Stimulated activated CD8-positive, alpha-beta memory T cell treated with anti-CD3 and anti-CD28 coated beads, Interleukin-15, amount 100 ng/mL, for 4 hours (primary cell): ENCODE measurements at regions not wholly inside any gene's neighbourhood (a gene's known extent, or its start where the extent isn't known, plus 50 kb on each side); places are given as distances from the start of the nearest gene placed in this dataset.

Experiments used
- DNase-seq, 2 donors: peaks; one replicate each; pipeline ENCODE4 v3.0.0-alpha.2; 2020; ENCODE audit warnings: low read depth in 2 of 2

DNA sequence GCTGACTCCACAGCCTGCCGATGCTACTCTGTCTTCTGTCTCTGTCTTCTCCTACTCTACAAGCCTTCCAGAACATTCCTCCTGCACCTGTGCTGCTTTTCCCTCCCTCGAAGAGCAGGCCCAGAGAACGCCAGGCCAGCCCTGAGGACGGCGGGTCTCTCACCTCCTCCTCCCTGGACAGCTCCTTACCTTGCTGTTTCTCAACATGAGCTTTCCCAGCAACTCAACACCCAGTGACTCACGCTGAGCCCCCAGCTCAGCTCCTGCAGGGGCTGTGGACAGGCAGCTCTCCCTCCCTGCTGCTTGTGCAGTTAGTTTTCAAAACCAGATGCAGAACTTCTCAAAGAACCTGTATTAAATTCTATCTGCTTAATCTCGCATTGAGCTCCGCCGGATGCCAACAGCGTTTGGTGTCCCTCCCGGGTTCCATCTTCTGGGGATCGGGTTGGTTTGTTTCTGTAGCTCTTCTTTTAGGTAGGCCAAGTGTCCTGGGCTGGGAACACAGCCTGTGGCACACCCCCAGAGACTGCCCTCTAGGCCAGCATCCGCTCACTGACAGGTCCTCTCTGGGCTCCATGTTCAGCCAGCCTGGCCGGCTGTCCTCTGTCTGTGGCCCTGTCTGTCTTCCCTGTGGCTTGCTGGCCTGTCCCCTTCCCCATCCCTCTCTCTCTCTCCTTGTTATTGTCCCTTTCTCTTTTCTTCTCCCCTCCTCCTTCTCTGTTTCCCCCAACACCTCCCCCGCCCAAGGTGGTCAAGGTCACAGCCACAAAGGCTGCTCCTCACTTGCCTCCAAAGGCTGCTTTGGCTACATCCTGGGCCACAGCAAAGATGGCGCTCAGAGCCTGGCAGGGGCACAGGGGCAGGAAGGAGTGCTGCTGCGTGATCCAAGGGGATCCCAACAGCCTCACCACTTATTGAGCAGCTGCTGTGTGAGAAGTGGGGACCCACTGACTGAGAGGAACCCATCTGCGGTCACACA lies 391.0 kb downstream of the MATN1 start:
- DNase-seq: no peak

DNA sequence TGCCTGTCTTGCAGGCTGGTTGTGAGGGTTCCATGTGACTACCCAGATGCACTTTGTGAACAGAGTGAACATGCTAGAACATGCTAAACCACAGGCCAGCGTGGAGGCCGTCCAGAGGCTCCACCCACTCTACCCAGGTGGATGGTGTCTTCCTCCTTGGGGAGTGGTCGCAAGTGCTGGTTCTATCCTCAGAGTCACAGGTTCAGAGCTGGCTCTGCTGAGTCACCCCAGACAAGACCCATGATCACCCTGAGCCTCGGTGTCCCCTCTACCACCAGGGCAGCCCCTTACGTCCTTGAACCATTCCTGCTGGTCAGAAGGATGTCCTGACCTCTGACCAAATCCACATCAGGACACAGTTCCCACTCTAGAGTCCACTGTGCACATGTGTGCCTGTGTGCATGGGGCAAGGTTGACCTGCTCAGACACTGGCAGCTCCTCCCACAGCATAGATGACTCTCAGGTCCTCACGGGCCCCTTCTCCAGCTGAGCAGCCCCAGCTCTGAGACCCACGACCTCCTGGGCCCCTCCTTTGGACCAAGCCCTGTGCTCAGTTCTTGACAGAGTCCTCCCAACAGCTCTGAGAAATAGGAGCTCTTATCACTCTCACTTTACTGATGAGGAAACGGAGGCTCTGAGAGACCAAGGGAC lies 391.8 kb downstream of the MATN1 start:
- DNase-seq: no peak

DNA sequence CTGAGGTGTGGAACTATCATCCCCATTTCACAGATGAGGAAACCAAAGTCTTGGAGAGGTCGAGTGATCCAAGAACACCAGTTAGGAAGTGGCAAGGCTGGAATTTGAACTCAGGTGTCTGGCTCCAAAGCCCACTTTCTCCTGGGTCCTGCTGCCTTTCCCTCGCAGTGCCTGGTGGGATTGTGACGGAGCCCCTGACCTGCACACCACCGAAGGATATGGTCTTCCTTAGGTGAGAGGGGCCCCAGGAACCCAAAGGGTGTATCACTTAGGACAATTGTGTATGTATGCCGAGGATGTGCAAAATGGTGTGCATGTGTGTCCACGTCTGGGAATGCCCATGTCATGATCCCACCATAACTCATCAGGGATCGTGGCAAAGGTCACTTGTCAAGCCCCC lies 392.7 kb downstream of the MATN1 start:
- no peak for DNase-seq

DNA sequence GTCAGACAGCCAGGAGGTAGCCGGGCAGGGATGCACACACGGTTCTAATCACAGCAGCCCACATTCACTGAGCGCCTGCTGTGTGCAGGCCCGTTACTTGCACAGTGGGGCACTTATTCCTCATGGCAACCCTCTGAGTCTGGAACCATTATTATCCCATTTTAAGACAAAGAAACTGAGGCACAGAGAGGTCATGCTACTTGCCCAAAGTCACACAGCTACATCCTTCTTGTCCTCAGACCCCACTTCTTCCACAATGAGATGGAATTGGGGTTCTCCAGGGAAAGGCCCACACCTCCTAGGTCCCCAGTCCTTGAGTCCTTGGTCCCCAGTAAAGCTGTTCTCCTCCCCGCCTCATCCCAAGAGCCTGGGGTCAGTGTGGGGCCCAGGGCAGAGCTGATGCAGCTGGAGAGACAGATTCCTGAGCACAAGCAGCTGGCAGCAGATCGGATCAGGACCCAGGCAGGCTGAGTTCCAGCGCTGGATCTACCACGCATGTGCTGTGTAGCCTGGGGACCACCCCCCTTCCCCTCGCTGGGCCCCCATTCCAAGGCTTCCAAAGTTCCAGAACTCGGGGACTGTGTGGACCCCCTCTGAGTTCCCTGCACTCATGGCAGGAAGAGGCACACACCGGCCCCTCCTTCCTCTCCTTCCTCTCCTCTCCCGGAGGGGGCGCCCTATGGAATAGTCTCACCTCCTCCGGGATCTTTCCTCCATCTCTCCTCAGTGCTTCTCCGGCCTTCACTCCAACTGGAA lies 393.4 kb downstream of the MATN1 start:
- DNase-seq: no peak

DNA sequence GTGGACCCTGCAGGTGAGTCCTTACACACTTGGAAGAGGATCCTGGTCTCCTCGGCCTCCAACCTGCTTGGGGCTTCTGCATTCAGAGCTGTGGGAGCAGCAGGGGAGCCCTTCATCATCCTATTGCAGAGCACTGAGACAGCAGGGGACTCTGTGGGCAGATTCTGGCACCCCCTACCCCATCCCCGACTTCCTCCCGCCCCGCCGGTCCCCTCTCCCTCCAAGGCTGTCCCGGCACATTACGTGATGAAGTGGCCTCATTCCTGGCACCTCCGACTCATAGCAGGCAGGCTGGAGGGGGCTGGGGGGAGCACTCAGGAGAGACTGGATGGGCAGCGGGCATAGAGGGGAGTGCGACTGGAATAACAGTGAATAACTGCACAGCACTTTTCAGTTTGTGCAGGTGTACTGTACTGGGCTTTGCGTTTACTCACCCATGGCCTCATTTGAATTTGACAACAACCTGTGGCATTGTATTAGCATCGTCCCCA lies 394.1 kb downstream of the MATN1 start:
- DNase-seq: no peak

DNA sequence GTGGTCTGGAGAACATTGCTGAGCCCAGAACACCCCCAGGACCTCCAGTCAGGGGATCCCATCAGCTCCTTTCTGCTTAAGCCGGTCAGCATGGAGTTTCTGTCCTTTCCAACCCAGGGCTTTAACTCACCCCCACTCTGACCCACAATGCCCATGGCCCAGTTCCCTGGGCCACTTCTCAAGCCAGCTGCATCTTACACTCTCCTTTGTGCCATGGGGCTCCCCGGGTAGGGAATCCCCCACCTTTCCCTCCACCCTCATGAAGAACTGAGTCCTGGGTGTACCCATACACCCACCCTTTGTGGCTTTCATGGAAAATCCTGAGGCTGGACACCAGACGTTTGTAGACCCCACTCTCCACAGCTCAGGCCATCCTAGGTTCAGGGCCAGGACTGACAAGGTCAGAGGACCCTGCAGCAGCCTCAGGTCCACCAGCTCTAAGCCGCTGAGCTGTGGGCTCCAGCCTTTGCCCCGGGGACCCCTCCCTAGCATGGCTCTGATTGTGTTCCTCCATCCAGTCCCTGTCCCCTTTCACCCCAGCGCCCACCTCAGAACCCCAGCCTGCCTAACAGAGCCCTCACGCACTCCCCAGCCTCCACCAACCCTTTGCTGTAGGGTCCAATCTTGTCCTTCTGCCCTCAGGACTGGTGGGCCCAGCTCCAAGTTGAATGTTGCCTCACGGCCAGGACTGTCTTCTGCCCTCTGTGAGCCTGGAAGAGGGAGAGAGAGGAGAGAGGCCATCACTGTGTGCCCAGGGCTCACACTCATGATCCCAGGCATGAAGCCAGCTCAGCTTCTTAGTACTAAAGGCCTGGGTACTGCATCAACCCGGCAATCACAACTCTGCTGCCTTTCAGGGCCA lies 394.8 kb downstream of the MATN1 start:
- no peak for DNase-seq

DNA sequence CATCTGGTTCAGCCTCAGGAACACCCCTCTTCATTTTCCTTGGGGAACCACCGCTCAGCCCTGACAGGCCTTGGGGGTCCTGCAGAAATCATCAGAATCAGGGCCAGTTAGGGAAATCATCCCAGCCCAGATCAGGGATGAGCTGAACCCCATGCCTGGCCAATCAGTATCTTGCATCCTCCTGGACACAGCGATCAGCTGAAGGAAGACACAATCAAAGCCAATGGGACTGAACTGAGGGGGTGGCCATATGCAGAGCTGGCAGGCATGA lies 395.4 kb downstream of the MATN1 start:
- no peak for DNase-seq

DNA sequence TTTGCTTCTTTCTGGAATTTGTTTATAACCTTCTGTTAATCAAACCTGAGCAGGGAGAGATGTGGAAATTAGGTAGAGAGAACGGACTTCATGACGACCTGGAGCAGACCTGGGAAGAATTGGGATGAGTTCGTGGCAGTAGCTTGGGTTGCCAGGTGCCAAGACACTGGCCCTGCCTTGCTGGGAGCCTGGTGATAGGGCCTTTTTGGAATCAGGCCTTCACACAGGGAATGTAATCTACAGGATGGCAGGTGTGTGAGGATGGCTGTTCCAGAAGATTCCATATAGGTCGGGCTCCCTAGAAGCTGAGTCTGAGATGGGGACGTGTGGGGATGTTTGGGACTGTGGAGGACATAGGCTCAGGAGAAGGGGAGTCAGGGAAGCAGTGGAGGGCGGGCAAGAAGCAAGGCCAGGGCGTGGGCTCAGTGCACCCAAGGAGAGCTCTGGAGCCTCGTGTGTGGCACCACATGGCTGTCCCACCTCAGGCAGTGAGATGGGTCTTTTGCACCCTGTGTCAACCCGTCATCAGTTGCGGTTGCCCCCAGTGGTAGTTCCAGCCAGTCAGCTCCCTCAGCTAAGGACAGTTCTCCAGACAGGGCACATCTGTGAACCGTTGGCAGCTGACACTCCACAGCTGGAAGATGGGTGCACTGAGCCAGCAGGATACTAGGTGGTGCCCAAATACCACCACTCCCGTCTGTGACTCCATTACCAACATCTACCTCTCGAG lies 395.9 kb downstream of the MATN1 start:
- DNase-seq: no peak

DNA sequence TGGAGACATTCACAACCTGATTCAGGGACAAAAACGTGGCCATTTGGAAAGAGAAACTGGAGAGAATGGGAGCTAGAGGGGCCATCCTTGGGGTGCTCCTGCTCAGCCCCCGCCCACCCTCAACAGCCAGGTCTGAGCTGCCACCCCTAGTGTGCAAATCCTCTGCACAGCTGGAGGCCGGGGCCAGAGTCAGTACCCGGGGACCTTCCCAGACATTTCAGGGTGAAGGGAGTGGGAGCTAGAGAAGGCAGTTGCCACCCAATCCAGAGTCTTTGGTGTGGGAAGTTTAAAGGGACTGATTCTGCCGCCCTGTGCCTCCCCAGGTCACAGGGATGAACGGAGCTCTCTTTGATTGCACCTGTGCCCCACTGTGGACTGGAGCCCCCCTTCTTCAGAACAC lies 397.4 kb downstream of the MATN1 start:
- no peak for DNase-seq

DNA sequence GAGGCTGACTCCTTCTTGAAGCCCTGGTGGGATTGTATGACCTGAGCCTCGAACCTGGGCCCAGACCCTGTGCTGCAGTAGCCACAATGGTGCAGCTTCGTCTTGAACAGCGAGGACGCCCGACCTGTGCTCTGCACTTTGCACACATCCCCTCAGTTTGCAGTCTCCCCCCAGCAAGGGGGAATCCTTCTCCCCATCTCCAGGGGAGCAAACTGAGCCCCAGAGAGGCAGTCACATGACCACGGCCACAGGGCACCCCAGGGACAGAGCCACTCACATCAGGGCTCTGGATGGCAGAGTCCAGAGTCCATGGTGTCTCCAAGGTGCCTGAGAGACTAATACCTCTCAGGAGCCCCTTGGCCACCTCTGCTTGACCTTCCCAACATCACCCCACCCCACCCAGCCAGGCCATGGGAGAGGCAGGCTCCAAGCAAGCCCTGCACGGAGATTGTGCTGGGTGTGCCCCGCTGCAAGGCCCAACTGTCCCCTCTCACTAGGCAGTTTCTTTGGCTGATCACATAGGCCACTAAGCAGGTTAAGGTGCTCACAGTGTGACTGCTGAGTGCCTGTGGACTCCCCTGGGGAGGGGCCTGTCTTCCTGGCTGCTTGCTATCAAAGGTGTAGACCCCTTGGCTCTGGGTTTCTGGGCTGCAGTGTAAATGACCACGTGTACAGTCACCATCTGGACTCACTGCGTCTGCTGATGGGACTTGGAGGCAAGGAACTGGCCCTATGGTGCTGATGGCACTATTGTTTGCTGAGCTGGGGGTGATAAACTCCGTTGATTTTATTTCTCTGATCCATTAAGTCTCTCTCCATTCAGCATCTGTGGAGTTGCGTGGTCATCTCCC lies 398.1 kb downstream of the MATN1 start:
- no peak for DNase-seq

DNA sequence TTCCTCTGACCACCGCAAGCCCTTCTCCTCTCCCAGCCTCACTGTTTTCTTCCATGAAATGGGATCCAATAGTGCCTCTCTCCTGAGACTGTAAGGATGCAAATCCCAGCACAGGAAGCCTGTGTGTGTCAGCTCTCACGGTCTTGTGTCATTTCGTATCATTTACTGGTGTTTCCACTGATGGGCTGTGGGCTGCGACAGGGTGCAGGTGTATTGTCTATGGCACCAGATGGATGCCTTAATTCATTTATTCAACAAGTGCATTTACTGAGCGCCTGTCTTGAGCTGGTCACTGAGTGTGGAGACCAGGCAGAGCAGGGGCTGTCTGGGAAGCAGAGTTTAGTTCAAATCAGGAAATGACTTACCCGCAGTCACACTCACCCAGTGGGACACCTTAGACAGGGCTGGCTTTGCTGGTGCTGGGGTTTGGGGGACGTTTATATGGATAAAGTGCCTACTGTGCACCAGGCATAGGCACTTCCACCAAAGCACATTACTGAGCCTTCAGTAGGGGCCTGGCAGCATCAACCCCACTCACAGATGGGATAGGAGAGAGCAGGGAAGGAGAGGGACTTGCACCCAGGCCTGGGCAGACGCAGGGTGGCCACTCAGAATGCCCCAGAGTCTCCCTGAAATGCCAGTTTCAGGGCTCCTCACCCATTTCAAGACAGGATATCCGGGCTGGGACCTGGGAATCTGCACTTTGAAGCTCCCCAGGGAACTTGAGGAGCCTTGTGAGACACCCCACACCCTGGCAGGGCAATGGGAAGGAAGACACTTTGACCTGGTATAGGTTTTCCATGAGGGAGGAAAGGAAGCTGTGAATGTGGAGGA lies 398.9 kb downstream of the MATN1 start:
- DNase-seq: no peak

DNA sequence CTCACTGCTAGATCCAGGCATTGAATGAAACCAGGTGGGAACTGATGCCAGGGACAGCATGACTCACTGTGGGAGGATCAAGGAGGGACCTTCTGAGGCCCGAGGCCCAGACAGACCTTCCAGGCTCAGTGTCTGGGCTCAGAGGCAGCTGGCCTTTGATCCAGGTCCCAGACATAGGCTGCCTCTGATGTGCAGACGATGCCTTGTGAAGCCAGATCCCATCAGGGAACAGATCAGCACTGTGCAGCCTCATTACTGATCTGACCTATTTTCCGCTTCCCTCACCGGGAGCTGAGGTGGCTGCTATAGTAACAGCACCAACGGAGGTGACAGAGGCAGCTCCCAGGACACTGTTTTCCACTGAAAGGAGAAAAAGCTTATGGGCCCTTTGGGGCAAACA lies 399.5 kb downstream of the MATN1 start:
- DNase-seq: no peak

DNA sequence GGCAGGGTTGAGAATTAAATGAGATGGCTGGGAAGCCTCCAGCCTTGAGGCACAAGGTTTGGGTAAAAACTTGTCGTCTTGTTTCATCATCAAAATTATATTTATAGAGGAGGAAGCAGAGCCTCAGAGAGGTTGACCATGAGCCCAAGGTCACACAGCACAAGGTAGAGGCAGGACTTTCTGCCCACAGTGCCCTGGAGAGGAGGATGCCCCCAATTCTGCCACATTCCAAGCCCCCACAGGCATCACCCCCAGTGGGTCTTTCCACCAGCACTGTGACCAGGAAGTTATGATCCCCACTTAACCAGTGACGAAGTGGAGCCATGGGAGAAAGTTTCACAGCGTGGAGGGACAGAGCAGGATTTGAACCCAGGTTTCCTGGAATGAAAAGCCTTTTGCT lies 400.0 kb downstream of the MATN1 start:
- no peak for DNase-seq

DNA sequence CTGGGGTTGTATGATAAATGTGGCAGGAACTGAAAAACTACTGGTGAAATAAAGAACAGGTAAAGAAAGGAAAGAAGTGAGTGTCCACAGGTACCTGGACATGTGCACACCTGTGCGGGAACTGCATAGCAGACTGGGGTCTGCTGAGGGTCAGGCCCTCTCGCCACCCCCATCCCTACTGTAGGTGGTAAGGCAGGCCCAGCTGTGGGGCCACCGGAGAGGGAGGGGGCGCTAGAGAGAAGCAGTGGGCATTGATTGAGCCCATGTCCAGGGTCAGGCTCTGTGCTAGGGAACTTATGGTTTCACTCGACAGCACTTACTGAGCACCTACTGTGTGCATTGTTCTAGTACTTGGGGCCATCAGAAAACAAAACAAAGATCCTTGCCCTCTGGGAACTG lies 400.5 kb downstream of the MATN1 start:
- DNase-seq: no peak

DNA sequence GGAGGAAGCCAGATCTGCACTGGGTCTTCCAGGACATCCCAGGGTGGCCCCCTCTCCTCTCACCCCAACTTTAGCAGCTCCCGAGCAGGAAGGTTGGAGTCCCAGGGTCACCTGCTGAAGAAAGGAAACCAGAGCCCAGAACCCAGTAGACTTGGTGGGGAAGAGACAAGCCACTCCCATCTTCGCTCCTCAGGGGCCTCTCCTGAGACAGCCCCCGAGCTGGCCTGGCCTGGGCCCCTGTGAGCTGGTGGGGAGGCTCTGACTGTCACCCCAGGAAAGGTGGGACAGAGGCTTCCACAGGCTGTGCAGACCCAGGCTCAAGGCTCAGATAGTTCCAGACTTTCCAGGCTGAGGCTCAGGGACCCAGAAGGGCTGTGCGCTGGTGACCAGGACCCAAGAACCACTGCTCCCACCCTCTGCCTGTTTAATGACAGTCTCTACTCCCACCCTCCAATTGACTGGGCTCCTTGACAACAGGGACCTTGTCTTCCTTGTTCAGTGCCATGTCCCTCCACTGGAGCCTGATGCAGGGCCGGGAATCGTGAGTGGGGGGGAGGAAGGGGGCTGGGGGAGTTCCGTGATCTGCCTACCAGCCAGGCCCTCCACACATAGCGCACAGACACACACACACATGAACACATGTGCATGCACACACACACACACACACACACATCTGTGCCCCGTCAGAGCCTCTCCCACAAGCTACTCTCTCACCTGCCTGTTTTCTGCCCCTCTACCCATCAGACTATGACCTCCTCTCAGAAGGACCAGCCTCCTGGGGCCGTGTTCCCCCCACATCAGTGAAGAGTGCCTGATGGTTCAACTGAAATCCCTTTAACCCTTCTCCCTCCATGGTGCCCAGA lies 401.2 kb downstream of the MATN1 start:
- DNase-seq: no peak

DNA sequence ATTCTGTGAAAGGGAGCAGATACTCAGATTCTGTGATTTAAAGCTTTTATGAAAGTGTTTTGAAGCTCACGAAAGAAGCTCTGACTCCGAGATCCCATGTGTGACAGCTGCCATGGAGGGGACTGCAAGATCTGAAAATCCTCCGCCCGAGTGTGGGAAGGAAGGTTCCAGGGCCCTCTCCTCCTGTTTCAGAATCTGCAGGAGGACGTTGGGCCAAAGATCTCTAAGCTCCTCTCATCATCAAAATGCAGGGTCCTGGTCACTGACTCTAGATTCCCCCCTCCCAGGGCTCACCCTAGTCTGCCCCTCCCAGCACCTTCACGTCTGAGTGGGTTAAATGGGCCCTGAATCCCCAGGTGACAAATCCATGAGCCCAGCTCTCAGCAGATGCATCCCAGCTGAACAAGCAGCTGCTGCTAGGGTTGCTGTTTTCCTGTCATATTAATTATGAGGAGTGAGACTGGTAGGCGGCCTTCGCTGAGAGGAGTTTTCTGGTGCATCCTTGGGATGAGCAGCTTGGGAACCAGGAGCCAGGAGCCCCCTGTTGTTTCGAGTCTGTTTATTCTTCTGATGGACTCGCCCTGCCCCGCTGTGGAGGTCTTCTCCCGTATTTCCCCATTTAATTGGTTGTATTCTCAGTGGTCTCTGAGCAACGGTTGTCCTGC lies 402.0 kb downstream of the MATN1 start:
- no peak for DNase-seq

DNA sequence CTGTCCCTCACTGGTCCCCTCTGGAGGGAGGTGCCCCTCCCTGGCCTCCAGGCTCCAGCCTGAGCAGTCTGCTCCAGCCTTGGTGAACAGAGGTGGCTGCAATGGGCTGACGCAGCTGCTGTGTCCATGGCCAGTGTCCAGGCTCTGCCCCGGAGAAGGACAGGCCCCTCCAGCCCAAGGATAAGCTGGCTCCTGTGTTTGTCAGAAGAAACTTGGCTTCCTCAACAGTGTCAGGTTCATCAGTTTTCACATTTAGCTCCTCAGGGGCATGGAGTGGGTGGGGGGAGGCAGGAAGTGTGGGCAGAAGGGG lies 402.8 kb downstream of the MATN1 start:
- DNase-seq: no peak
